ENCODE measurements at regions not wholly inside any gene's neighbourhood (a gene's known extent, or its start where the extent isn't known, plus 50 kb on each side); places are given as distances from the start of the nearest gene placed in this dataset.

GRCh38 chr3:13166243-13167063 is 93.2 kb upstream of the IQSEC1 start:
- Histone ChIP-seq H3K9me3 (replicated peaks) (no peaks in the 10 kb centered on the region), H3K36me3 (no peaks in the 10 kb centered on the region), H3K27ac (no peak overlapping the region), H3K27me3 (replicated peaks) (no peaks in the 10 kb centered on the region), H3K4me1 (replicated peaks) (no peaks in the 10 kb centered on the region), H3K4me3 (no peak overlapping the region)
- DNase-seq (ENCODE audit: low read depth in 1 of 2, low spot score in 2 of 2), result no peak

GRCh38 chr3:13165576-13165975 is 92.3 kb upstream of the IQSEC1 start:
- H3K36me3 ChIP-seq, result no peaks in the 10 kb centered on the region
- H3K4me1 ChIP-seq (replicated peaks), result no peaks in the 10 kb centered on the region
- no peak overlapping the region for H3K27ac ChIP-seq
- no peaks in the 10 kb centered on the region for H3K9me3 ChIP-seq (replicated peaks)
- no peaks in the 10 kb centered on the region for H3K27me3 ChIP-seq (replicated peaks)
- no peak overlapping the region for H3K4me3 ChIP-seq
- DNase-seq (ENCODE audit: low read depth in 1 of 2, low spot score in 2 of 2), result no peak

- H3K4me1 ChIP-seq (replicated peaks), result no peaks in the 10 kb centered on the region
- H3K9me3 ChIP-seq (replicated peaks), result no peaks in the 10 kb centered on the region
- H3K4me3 ChIP-seq, result no peak overlapping the region
- no peaks in the 10 kb centered on the region for H3K36me3 ChIP-seq
- DNase-seq (ENCODE audit: low read depth in 1 of 2, low spot score in 2 of 2), result no peak
- no peak overlapping the region for H3K27ac ChIP-seq
- no peaks in the 10 kb centered on the region for H3K27me3 ChIP-seq (replicated peaks)
Measured at GRCh38 chr3:13164893-13165492, 91.8 kb upstream of the IQSEC1 start.

GRCh38 chr3:13163848-13164382 is 90.7 kb upstream of the IQSEC1 start:
- Histone ChIP-seq H3K4me3 (no peak overlapping the region), H3K4me1 (replicated peaks) (no peaks in the 10 kb centered on the region), H3K36me3 (no peaks in the 10 kb centered on the region), H3K27me3 (replicated peaks) (no peaks in the 10 kb centered on the region), H3K9me3 (replicated peaks) (no peaks in the 10 kb centered on the region), H3K27ac (no peak overlapping the region)
- DNase-seq (ENCODE audit: low read depth in 1 of 2, low spot score in 2 of 2), result no peak

- Histone ChIP-seq H3K4me3 (no peak overlapping the region), H3K4me1 (replicated peaks) (no peaks in the 10 kb centered on the region), H3K9me3 (replicated peaks) (no peaks in the 10 kb centered on the region)
Measured at GRCh38 chr3:13162549-13163320, 89.5 kb upstream of the IQSEC1 start.

GRCh38 chr3:13161771-13162535 is 88.7 kb upstream of the IQSEC1 start:
- Histone ChIP-seq H3K36me3 (no peaks in the 10 kb centered on the region), H3K27me3 (replicated peaks) (no peaks in the 10 kb centered on the region), H3K27ac (no peak overlapping the region), H3K4me1 (replicated peaks) (no peaks in the 10 kb centered on the region), H3K9me3 (replicated peaks) (no peaks in the 10 kb centered on the region), H3K4me3 (no peak overlapping the region)
- no peak for DNase-seq (ENCODE audit: low read depth in 1 of 2, low spot score in 2 of 2)

More at GRCh38 chr3:13162549-13163320, 89.5 kb upstream of the IQSEC1 start:
- H3K27me3 ChIP-seq (replicated peaks), result no peaks in the 10 kb centered on the region
- H3K36me3 ChIP-seq, result no peaks in the 10 kb centered on the region
- no peak for DNase-seq (ENCODE audit: low read depth in 1 of 2, low spot score in 2 of 2)
- no peak overlapping the region for H3K27ac ChIP-seq

GRCh38 chr3:13161021-13161759 is 88.0 kb upstream of the IQSEC1 start:
- Histone ChIP-seq H3K27ac (no peak overlapping the region), H3K36me3 (no peaks in the 10 kb centered on the region), H3K9me3 (replicated peaks) (no peaks in the 10 kb centered on the region), H3K27me3 (replicated peaks) (no peaks in the 10 kb centered on the region), H3K4me3 (no peak overlapping the region), H3K4me1 (replicated peaks) (no peaks in the 10 kb centered on the region)
- DNase-seq (ENCODE audit: low read depth in 1 of 2, low spot score in 2 of 2), result no peak

- Histone ChIP-seq H3K9me3 (replicated peaks) (peaks cover under 1% of the 10 kb centered on the region; the same call in 1 of the 2 replicates), H3K27ac (no peak overlapping the region), H3K4me3 (no peak overlapping the region), H3K36me3 (no peaks in the 10 kb centered on the region), H3K4me1 (replicated peaks) (no peaks in the 10 kb centered on the region), H3K27me3 (replicated peaks) (no peaks in the 10 kb centered on the region)
- no peak for DNase-seq (ENCODE audit: low read depth in 1 of 2, low spot score in 2 of 2)
Measured at GRCh38 chr3:13160619-13161018, 87.4 kb upstream of the IQSEC1 start.

GRCh38 chr3:13159890-13160289 is 86.7 kb upstream of the IQSEC1 start:
- no peak for DNase-seq (ENCODE audit: low read depth in 1 of 2, low spot score in 2 of 2)
- H3K36me3 ChIP-seq, result no peaks in the 10 kb centered on the region
- H3K27me3 ChIP-seq (replicated peaks), result no peaks in the 10 kb centered on the region
- no peaks in the 10 kb centered on the region for H3K4me1 ChIP-seq (replicated peaks)
- peaks cover 4% of the 10 kb centered on the region; the same call in 1 of the 2 replicates for H3K9me3 ChIP-seq (replicated peaks)
- no peak overlapping the region for H3K27ac ChIP-seq
- H3K4me3 ChIP-seq, result no peak overlapping the region

GRCh38 chr3:13158871-13159270 is 85.6 kb upstream of the IQSEC1 start:
- Histone ChIP-seq H3K36me3 (no peaks in the 10 kb centered on the region), H3K4me3 (no peak overlapping the region), H3K9me3 (replicated peaks) (peaks cover 4% of the 10 kb centered on the region; the same call in 1 of the 2 replicates), H3K27me3 (replicated peaks) (no peaks in the 10 kb centered on the region), H3K4me1 (replicated peaks) (no peaks in the 10 kb centered on the region), H3K27ac (no peak overlapping the region)
- DNase-seq (ENCODE audit: low read depth in 1 of 2, low spot score in 2 of 2), result no peak

- no peak overlapping the region for H3K4me3 ChIP-seq
- no peak overlapping the region for H3K27ac ChIP-seq
- H3K9me3 ChIP-seq (replicated peaks), result peaks cover 4% of the 10 kb centered on the region; the same call in 1 of the 2 replicates
- DNase-seq (ENCODE audit: low read depth in 1 of 2, low spot score in 2 of 2), result no peak
- no peaks in the 10 kb centered on the region for H3K4me1 ChIP-seq (replicated peaks)
- no peaks in the 10 kb centered on the region for H3K27me3 ChIP-seq (replicated peaks)
- H3K36me3 ChIP-seq, result no peaks in the 10 kb centered on the region
Measured at GRCh38 chr3:13158408-13158807, 85.2 kb upstream of the IQSEC1 start.

- H3K27me3 ChIP-seq (replicated peaks), result no peaks in the 10 kb centered on the region
- H3K9me3 ChIP-seq (replicated peaks), result peaks cover 4% of the 10 kb centered on the region; the same call in 1 of the 2 replicates
- no peak overlapping the region for H3K4me3 ChIP-seq
- no peaks in the 10 kb centered on the region for H3K4me1 ChIP-seq (replicated peaks)
- no peak overlapping the region for H3K27ac ChIP-seq
- no peaks in the 10 kb centered on the region for H3K36me3 ChIP-seq
- no peak for DNase-seq (ENCODE audit: low read depth in 1 of 2, low spot score in 2 of 2)
Measured at GRCh38 chr3:13157986-13158385, 84.8 kb upstream of the IQSEC1 start.
